DND-41 (cell line): ENCODE measurements at regions not wholly inside any gene's neighbourhood (a gene's known extent, or its start where the extent isn't known, plus 50 kb on each side); places are given as distances from the start of the nearest gene placed in this dataset.

Source experiments
- EZH2 ChIP-seq: IDR thresholded peaks from 3 replicates; pipeline ENCODE4 v1.6.1; 2012; ENCODE audit warnings: borderline replicate concordance, low read depth, mild to moderate bottlenecking, moderate library complexity, low read length, inconsistent platforms; ENCODE audit not compliant: severe bottlenecking
- TF ChIP-seq, protein P1 (sequence below): IDR thresholded peaks from 2 replicates; pipeline ENCODE4 v1.5.1; 2012; ENCODE audit warnings: borderline replicate concordance, low read length, moderate library complexity, mild to moderate bottlenecking; ENCODE audit not compliant: poor library complexity, severe bottlenecking; ENCODE audit errors: extremely low read depth

DNA sequence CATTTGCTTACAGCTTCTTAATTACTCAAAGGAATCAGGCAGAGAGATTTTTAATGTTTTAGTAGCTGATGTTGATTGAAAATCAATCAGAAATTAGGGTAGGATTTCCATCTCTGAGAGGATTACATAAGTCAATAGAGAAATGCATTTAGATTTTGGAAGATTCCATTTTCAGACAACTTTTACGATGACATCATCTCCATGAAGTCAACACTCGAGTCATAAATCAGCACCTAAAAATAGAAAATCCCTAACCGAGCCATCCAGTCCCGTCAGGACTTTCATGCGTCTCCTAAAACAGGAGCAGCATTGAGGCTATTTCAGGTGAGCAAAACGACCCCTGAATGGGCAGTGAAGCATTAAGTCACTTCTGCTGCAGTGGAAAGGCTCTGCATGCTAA lies 279.7 kb upstream of the RNF32 start:
- TF ChIP-seq, protein P1, sequence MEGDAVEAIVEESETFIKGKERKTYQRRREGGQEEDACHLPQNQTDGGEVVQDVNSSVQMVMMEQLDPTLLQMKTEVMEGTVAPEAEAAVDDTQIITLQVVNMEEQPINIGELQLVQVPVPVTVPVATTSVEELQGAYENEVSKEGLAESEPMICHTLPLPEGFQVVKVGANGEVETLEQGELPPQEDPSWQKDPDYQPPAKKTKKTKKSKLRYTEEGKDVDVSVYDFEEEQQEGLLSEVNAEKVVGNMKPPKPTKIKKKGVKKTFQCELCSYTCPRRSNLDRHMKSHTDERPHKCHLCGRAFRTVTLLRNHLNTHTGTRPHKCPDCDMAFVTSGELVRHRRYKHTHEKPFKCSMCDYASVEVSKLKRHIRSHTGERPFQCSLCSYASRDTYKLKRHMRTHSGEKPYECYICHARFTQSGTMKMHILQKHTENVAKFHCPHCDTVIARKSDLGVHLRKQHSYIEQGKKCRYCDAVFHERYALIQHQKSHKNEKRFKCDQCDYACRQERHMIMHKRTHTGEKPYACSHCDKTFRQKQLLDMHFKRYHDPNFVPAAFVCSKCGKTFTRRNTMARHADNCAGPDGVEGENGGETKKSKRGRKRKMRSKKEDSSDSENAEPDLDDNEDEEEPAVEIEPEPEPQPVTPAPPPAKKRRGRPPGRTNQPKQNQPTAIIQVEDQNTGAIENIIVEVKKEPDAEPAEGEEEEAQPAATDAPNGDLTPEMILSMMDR: no peak
- no peak for TF ChIP-seq EZH2
